ENCODE measurements at regions not wholly inside any gene's neighbourhood (a gene's known extent, or its start where the extent isn't known, plus 50 kb on each side); places are given as distances from the start of the nearest gene placed in this dataset.

GRCh38 chr12:90839346-90839745 is 115.6 kb downstream of the CCER1 start:
- no peak overlapping the region for H4K5ac ChIP-seq (ENCODE audit: insufficient read length, low read depth, low read length)
- H2AFZ ChIP-seq (ENCODE audit: low read length), result no peak overlapping the region
- no peak overlapping the region for H2BK5ac ChIP-seq (ENCODE audit: insufficient read length, low read length)
- no peaks in the 10 kb centered on the region for H3K79me2 ChIP-seq (ENCODE audit: insufficient read depth, low read length)
- H3T11ph ChIP-seq (ENCODE audit: low read length), result no peak overlapping the region
- no peak for TF ChIP-seq CTCF (conservative IDR thresholded peaks at IDR 0.05)
- H3K4ac ChIP-seq (ENCODE audit: low read depth, low read length), result no peak overlapping the region
- H2AK5ac ChIP-seq (ENCODE audit: insufficient read length, low read length), result no peak overlapping the region
- Mint-ChIP-seq H3K27me3 (ENCODE audit: low read depth) (no peaks in the 10 kb centered on the region), H3K4me1 (peaks cover 9 to 10% of the 10 kb centered on the region in 2 experiments), H3K4me3 (no peak overlapping the region), H3K27ac (no peak overlapping the region), H3K36me3 (ENCODE audit: insufficient read depth in 1 of 3, low read depth in 3 of 3) (no peaks in the 10 kb centered on the region), H3K9me3 (no peaks in the 10 kb centered on the region)
- DNase-seq, result no peak
- no peaks in the 10 kb centered on the region for H3K23me2 ChIP-seq (ENCODE audit: insufficient read length, low read depth, low read length, poor library complexity, severe bottlenecking)
- no peaks in the 10 kb centered on the region for H4K20me1 ChIP-seq (ENCODE audit: control insufficient read depth, insufficient read depth, insufficient read length)
- H3K4me1 ChIP-seq (ENCODE audit: insufficient read depth, low read length), result no peaks in the 10 kb centered on the region
- H3K27me3 ChIP-seq (ENCODE audit: insufficient read depth, low read length), result no peaks in the 10 kb centered on the region
- H3K4me2 ChIP-seq (ENCODE audit: insufficient read depth, insufficient read length, low read length), result no peak overlapping the region
- no peak overlapping the region for H3K14ac ChIP-seq (ENCODE audit: insufficient read depth, low read length)
- H2BK20ac ChIP-seq (ENCODE audit: low read depth, low read length, poor library complexity, severe bottlenecking), result no peak overlapping the region
- H2BK120ac ChIP-seq (ENCODE audit: low read depth, low read length, poor library complexity, severe bottlenecking), result no peak overlapping the region
- H2BK15ac ChIP-seq (ENCODE audit: low read depth, low read length), result no peak overlapping the region
- H3K79me1 ChIP-seq (ENCODE audit: insufficient read depth, low read depth, low read length, poor library complexity, severe bottlenecking), result no peaks in the 10 kb centered on the region
- no peaks in the 10 kb centered on the region for H3K9me3 ChIP-seq (ENCODE audit: control insufficient read depth, low read depth, low read length)
- no peak overlapping the region for H3K27ac ChIP-seq (ENCODE audit: insufficient read length, low read depth, low read length)
- H3K23ac ChIP-seq (ENCODE audit: insufficient read length, low read depth, low read length), result no peak overlapping the region
- H4K91ac ChIP-seq (ENCODE audit: insufficient read length, low read depth, low read length), result no peak overlapping the region
- H3K9ac ChIP-seq (ENCODE audit: extremely low read depth, insufficient read length, low read length), result no peak overlapping the region
- H2BK12ac ChIP-seq (ENCODE audit: insufficient read length, low read depth, low read length), result no peak overlapping the region
- H3K18ac ChIP-seq (ENCODE audit: insufficient read length, low read depth, low read length), result no peak overlapping the region
- H4K8ac ChIP-seq (replicated peaks; ENCODE audit: insufficient read length, low read depth, low read length), result no peak overlapping the region
- H3K56ac ChIP-seq (ENCODE audit: insufficient read length, low read depth, low read length), result no peak overlapping the region

Measured in H9 (cell line).